OCI-LY7 (cell line): ENCODE measurements at regions not wholly inside any gene's neighbourhood (a gene's known extent, or its start where the extent isn't known, plus 50 kb on each side); places are given as distances from the start of the nearest gene placed in this dataset.

ENCODE experiments used
- BruUV-seq: library from RNA; stranded (reverse); fragments of 400-500 nt; replicated peaks from 2 replicates; lab custom pipeline; 2021; lab: Mats Ljungman, UMichigan
- CTCF ChIA-PET: fragments of 300-600 bp; sonication (Branson Sonifier 250); formaldehyde crosslinking; loops from one replicate; lab custom pipeline; 2022; ENCODE audit warnings: antibody characterized with exemption; ENCODE audit not compliant: unreplicated experiment; lab: Charles Lee
- POLR2A ChIA-PET: fragments of 300-600 bp; sonication (Branson Sonifier 250); formaldehyde crosslinking; loops from one replicate; lab custom pipeline; 2022; ENCODE audit warnings: antibody characterized with exemption; lab: Charles Lee
- DNase-seq: peaks from one replicate; pipeline ENCODE4 v3.0.0-alpha.2; 2015; ENCODE audit warnings: low spot score
- H2AFZ ChIP-seq: fragments of 200-600 bp; sonication (generic), shearing (Covaris generic); 2 replicates; pipeline ENCODE4 v1.6.1; 2014; ENCODE audit warnings: mild to moderate bottlenecking, antibody characterized with exemption, low read length, moderate library complexity
- H3K27ac ChIP-seq: fragments of 200-600 bp; sonication (generic); 2 replicates; pipeline ENCODE4 v1.5.1; 2014; ENCODE audit warnings: mixed run types, low read depth, mild to moderate bottlenecking, moderate library complexity, low read length, inconsistent platforms; ENCODE audit not compliant: poor library complexity, severe bottlenecking
- H3K36me3 ChIP-seq: fragments of 200-600 bp; sonication (generic); 2 replicates; pipeline ENCODE4 v1.6.1; 2014; ENCODE audit warnings: mild to moderate bottlenecking, antibody characterized with exemption, low read length, moderate library complexity, mixed read lengths; ENCODE audit not compliant: insufficient read depth
- H3K4me1 ChIP-seq: fragments of 200-600 bp; sonication (generic); 2 replicates; pipeline ENCODE4 v1.5.1; 2014; ENCODE audit warnings: mild to moderate bottlenecking, low read length; ENCODE audit not compliant: insufficient read depth, poor library complexity, severe bottlenecking
- H3K4me2 ChIP-seq: fragments of 200-600 bp; sonication (generic); 2 replicates; pipeline ENCODE4 v1.6.1; 2014; ENCODE audit warnings: mild to moderate bottlenecking, low read length
- H3K4me3 ChIP-seq: fragments of 200-600 bp; sonication (generic); 2 replicates; pipeline ENCODE4 v1.5.1; 2014; ENCODE audit warnings: mild to moderate bottlenecking, low read depth, low read length; ENCODE audit not compliant: poor library complexity, severe bottlenecking
- H3K79me2 ChIP-seq: fragments of 200-600 bp; sonication (generic); 2 replicates; pipeline ENCODE4 v1.6.1; 2016; ENCODE audit warnings: low read depth, mild to moderate bottlenecking, low read length, moderate library complexity, mixed read lengths; ENCODE audit not compliant: insufficient read depth
- H3K9me2 ChIP-seq: fragments of 200-600 bp; sonication (generic); 2 replicates; pipeline ENCODE4 v1.6.1; 2016; ENCODE audit warnings: mild to moderate bottlenecking, low read length, mixed read lengths; ENCODE audit not compliant: insufficient read depth
- H3K9me3 ChIP-seq: fragments of 200-600 bp; sonication (generic); 2 replicates; pipeline ENCODE4 v1.6.1; 2014; ENCODE audit warnings: mild to moderate bottlenecking, mixed run types, low read length, mixed read lengths
- H4K20me1 ChIP-seq: fragments of 200-600 bp; sonication (generic); 2 replicates; pipeline ENCODE4 v1.6.1; 2014; ENCODE audit warnings: mild to moderate bottlenecking, antibody characterized with exemption, low read length, moderate library complexity, mixed read lengths; ENCODE audit not compliant: insufficient read depth
- EZH2phosphoT487 ChIP-seq: fragments of 200-600 bp; sonication (generic); IDR thresholded peaks from 2 replicates; pipeline ENCODE4 v1.6.1; 2018; ENCODE audit warnings: low read depth, borderline replicate concordance, mild to moderate bottlenecking, mixed run types, antibody characterized with exemption, low read length, moderate library complexity, mixed read lengths
- intact Hi-C: fragments of 100-400 bp; cut with micrococcal nuclease; formaldehyde crosslinking; loops from one replicate; pipeline ENCODE4 v1.10.0; 2022; ENCODE audit not compliant: unreplicated experiment
- TF ChIP-seq, protein P1 (sequence below): fragments of 200-600 bp; sonication (generic); conservative IDR thresholded peaks from 2 replicates; pipeline ENCODE4 v1.5.1; 2014; ENCODE audit warnings: mild to moderate bottlenecking, antibody characterized with exemption, low read length, moderate library complexity, mixed read lengths

GRCh38 chr6:164532198-164533044, 777.0 kb downstream of the C6orf118 start:
- ChIA-PET CTCF (no interaction called here), POLR2A (no interaction called here)
- no peak for TF ChIP-seq EZH2phosphoT487
- TF ChIP-seq, protein P1, sequence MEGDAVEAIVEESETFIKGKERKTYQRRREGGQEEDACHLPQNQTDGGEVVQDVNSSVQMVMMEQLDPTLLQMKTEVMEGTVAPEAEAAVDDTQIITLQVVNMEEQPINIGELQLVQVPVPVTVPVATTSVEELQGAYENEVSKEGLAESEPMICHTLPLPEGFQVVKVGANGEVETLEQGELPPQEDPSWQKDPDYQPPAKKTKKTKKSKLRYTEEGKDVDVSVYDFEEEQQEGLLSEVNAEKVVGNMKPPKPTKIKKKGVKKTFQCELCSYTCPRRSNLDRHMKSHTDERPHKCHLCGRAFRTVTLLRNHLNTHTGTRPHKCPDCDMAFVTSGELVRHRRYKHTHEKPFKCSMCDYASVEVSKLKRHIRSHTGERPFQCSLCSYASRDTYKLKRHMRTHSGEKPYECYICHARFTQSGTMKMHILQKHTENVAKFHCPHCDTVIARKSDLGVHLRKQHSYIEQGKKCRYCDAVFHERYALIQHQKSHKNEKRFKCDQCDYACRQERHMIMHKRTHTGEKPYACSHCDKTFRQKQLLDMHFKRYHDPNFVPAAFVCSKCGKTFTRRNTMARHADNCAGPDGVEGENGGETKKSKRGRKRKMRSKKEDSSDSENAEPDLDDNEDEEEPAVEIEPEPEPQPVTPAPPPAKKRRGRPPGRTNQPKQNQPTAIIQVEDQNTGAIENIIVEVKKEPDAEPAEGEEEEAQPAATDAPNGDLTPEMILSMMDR: no peak
- no peaks in the 10 kb centered on the region for H3K9me2 ChIP-seq
- no peak overlapping the region for H3K4me2 ChIP-seq
- no TSS peak for BruUV-seq
- DNase-seq: no peak
- H4K20me1 ChIP-seq: no peaks in the 10 kb centered on the region
- intact Hi-C loops: no loop called here
- no peak overlapping the region for H3K27ac ChIP-seq
- no peaks in the 10 kb centered on the region for H3K4me1 ChIP-seq
- no peaks in the 10 kb centered on the region for H3K9me3 ChIP-seq
- no peaks in the 10 kb centered on the region for H3K36me3 ChIP-seq
- H3K79me2 ChIP-seq: no peaks in the 10 kb centered on the region
- H3K4me3 ChIP-seq: no peak overlapping the region
- no peak overlapping the region for H2AFZ ChIP-seq

GRCh38 chr6:164531736-164532135, 777.7 kb downstream of the C6orf118 start:
- no peak overlapping the region for H3K4me3 ChIP-seq
- BruUV-seq: no TSS peak
- H3K36me3 ChIP-seq: no peaks in the 10 kb centered on the region
- H4K20me1 ChIP-seq: no peaks in the 10 kb centered on the region
- TF ChIP-seq, protein P1: no peak
- no peak for TF ChIP-seq EZH2phosphoT487
- no peak for DNase-seq
- H3K9me3 ChIP-seq: no peaks in the 10 kb centered on the region
- no peaks in the 10 kb centered on the region for H3K9me2 ChIP-seq
- POLR2A ChIA-PET: interaction anchor here (0.5 kb wide), 1 partner anchor 1176 kb away, joined by 4 read pairs; no protein-coding TSS in a partner anchor
- CTCF ChIA-PET: no interaction called here
- H3K4me2 ChIP-seq: no peak overlapping the region
- no peaks in the 10 kb centered on the region for H3K4me1 ChIP-seq
- no peak overlapping the region for H2AFZ ChIP-seq
- no peak overlapping the region for H3K27ac ChIP-seq
- H3K79me2 ChIP-seq: no peaks in the 10 kb centered on the region
- intact Hi-C loops: no loop called here

DNA sequence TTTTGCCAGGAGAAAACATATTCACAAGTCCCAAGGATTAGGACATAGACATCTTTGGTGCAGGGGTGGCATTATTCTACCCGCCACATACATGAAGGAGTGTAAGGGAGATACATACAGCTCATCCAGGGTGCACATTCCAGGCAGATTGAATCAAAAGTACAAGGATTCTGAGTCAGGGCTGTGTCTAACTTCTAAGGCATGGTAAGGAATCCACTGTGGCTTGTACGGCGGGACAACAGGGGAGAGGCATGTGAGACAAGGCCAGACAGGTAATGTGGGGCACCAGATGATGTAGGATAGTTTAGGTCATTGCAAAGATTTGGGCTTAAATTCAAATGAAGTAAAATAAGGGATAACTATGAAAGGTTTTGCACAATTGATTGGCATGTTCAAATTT, 780.9 kb downstream of the C6orf118 start:
- CTCF ChIA-PET: no interaction called here

More for the DNA sequence above, 780.9 kb downstream of the C6orf118 start:
- no peaks in the 10 kb centered on the region for H3K79me2 ChIP-seq
- H3K9me3 ChIP-seq: no peaks in the 10 kb centered on the region
- H3K27ac ChIP-seq: no peak overlapping the region
- H3K4me2 ChIP-seq: no peak overlapping the region
- BruUV-seq: no TSS peak
- H4K20me1 ChIP-seq: no peaks in the 10 kb centered on the region
- no peaks in the 10 kb centered on the region for H3K36me3 ChIP-seq
- TF ChIP-seq, protein P1: no peak
- no peak for TF ChIP-seq EZH2phosphoT487
- POLR2A ChIA-PET: interaction anchor here (0.6 kb wide), 1 partner anchor 1800 kb away, joined by 3 read pairs; no protein-coding TSS in a partner anchor
- H3K4me1 ChIP-seq: no peaks in the 10 kb centered on the region
- no peak for DNase-seq
- no peak overlapping the region for H2AFZ ChIP-seq
- no peak overlapping the region for H3K4me3 ChIP-seq
- H3K9me2 ChIP-seq: no peaks in the 10 kb centered on the region
- intact Hi-C loops: no loop called here
